ENCODE measurements at regions not wholly inside any gene's neighbourhood (a gene's known extent, or its start where the extent isn't known, plus 50 kb on each side); places are given as distances from the start of the nearest gene placed in this dataset.
A peak's percentile ranks its signal among the peaks of the same experiment; 100 is the strongest.

GRCh38 chr4:72945719-72946336 is 123.7 kb downstream of the COX18 start:
- H3K4me3 ChIP-seq (replicated peaks; ENCODE audit: insufficient read depth, low read length) = no peak overlapping the region
- TF ChIP-seq SPI1 (IDR thresholded peaks at IDR 0.05; ENCODE audit: borderline replicate concordance, low read depth) (peak; percentile 62; the same call in 1 of the 2 replicates), CTCF (IDR thresholded peaks at IDR 0.05; ENCODE audit: insufficient read depth, low read length) (no peak)
- H3K27me3 ChIP-seq (ENCODE audit: insufficient read depth, poor library complexity, severe bottlenecking) = no peaks in the 10 kb centered on the region
- H3K27ac ChIP-seq (replicated peaks) = no peak overlapping the region
- DNase-seq (ENCODE audit: low read depth in 1 of 2, low spot score in 1 of 2) = no peak

GRCh38 chr4:72942565-72942964 is 127.0 kb downstream of the COX18 start:
- Histone ChIP-seq H3K27ac (replicated peaks) (no peak overlapping the region), H3K27me3 (ENCODE audit: insufficient read depth, poor library complexity, severe bottlenecking) (no peaks in the 10 kb centered on the region), H3K4me3 (replicated peaks; ENCODE audit: insufficient read depth, low read length) (no peak overlapping the region)
- no peak for TF ChIP-seq GABPA (IDR thresholded peaks at IDR 0.05; ENCODE audit: low read depth)
- no peak for TF ChIP-seq SPI1 (IDR thresholded peaks at IDR 0.05; ENCODE audit: borderline replicate concordance, low read depth)
- no peak for TF ChIP-seq CTCF (IDR thresholded peaks at IDR 0.05; ENCODE audit: insufficient read depth, low read length)
- TF ChIP-seq POLR2AphosphoS5 (IDR thresholded peaks at IDR 0.05; ENCODE audit: low read depth) = no peak
- no peak for TF ChIP-seq REST (IDR thresholded peaks at IDR 0.05; ENCODE audit: insufficient replicate concordance, low read depth)
- no peak for DNase-seq (ENCODE audit: low read depth in 1 of 2, low spot score in 1 of 2)

- H3K27ac ChIP-seq (replicated peaks) = no peak overlapping the region
- no peaks in the 10 kb centered on the region for H3K27me3 ChIP-seq (ENCODE audit: insufficient read depth, poor library complexity, severe bottlenecking)
- DNase-seq (ENCODE audit: low read depth in 1 of 2, low spot score in 1 of 2) = no peak
- no peak for TF ChIP-seq POLR2AphosphoS5 (IDR thresholded peaks at IDR 0.05; ENCODE audit: low read depth)
- TF ChIP-seq SPI1 (IDR thresholded peaks at IDR 0.05; ENCODE audit: borderline replicate concordance, low read depth) = no peak
- TF ChIP-seq REST (IDR thresholded peaks at IDR 0.05; ENCODE audit: insufficient replicate concordance, low read depth) = no peak
- TF ChIP-seq GABPA (IDR thresholded peaks at IDR 0.05; ENCODE audit: low read depth) = no peak
- no peak for TF ChIP-seq CTCF (IDR thresholded peaks at IDR 0.05; ENCODE audit: insufficient read depth, low read length)
- H3K4me3 ChIP-seq (replicated peaks; ENCODE audit: insufficient read depth, low read length) = no peak overlapping the region
Observed at GRCh38 chr4:72938516-72938915, 131.0 kb downstream of the COX18 start.

GRCh38 chr4:72935462-72935861 is 134.1 kb downstream of the COX18 start:
- TF ChIP-seq CTCF (IDR thresholded peaks at IDR 0.05; ENCODE audit: insufficient read depth, low read length) (no peak), SPI1 (IDR thresholded peaks at IDR 0.05; ENCODE audit: borderline replicate concordance, low read depth) (no peak), GABPA (IDR thresholded peaks at IDR 0.05; ENCODE audit: low read depth) (no peak), POLR2AphosphoS5 (IDR thresholded peaks at IDR 0.05; ENCODE audit: low read depth) (no peak), REST (IDR thresholded peaks at IDR 0.05; ENCODE audit: insufficient replicate concordance, low read depth) (no peak)
- H3K27ac ChIP-seq (replicated peaks) = no peak overlapping the region

More at GRCh38 chr4:72935462-72935861, 134.1 kb downstream of the COX18 start:
- no peaks in the 10 kb centered on the region for H3K27me3 ChIP-seq (ENCODE audit: insufficient read depth, poor library complexity, severe bottlenecking)
- DNase-seq (ENCODE audit: low read depth in 1 of 2, low spot score in 1 of 2) = no peak
- no peak overlapping the region for H3K4me3 ChIP-seq (replicated peaks; ENCODE audit: insufficient read depth, low read length)
